Naive thymus-derived CD4-positive, alpha-beta T cell (primary cell): ENCODE measurements at regions not wholly inside any gene's neighbourhood (a gene's known extent, or its start where the extent isn't known, plus 50 kb on each side); places are given as distances from the start of the nearest gene placed in this dataset.

ENCODE experiments used
- ATAC-seq: fragments of 150-1000 bp; cut with Tn5 transposase; 2 replicates; pipeline ENCODE4 v1.10.0; 2021; ENCODE audit warnings: mild to moderate bottlenecking, moderate library complexity
- CTCF ChIA-PET: fragments of 350-600 bp; sonication (Branson Sonifier 250); formaldehyde crosslinking; loops from one replicate; lab custom pipeline; 2021; ENCODE audit warnings: antibody characterized with exemption; lab: Charles Lee
- POLR2A ChIA-PET: fragments of 350-600 bp; sonication (Branson Sonifier 250); formaldehyde crosslinking; loops from one replicate; lab custom pipeline; 2021; ENCODE audit warnings: antibody characterized with exemption, inconsistent platforms; lab: Charles Lee
- DNase-seq, 9 donors: peaks; one replicate each; pipeline versions ENCODE4 v3.0.0 to v3.0.0-alpha.2; 2020 to 2022; ENCODE audit warnings: mixed read lengths in 1 of 9
- H3K27ac ChIP-seq: one replicate; pipeline ENCODE4 v1.7.0; 2013; ENCODE audit warnings: mild to moderate bottlenecking, low read depth, low read length, moderate library complexity
- H3K27me3 ChIP-seq, 2 donors: one replicate each; pipeline ENCODE4 v1.7.0; 2013; ENCODE audit warnings: low read length in 2 of 2, mild to moderate bottlenecking in 2 of 2, moderate library complexity in 2 of 2; ENCODE audit not compliant: control insufficient read depth in 2 of 2, insufficient read depth in 2 of 2
- H3K36me3 ChIP-seq, 3 experiments: 1 replicate in 2 of 3; 2 replicates in 1 of 3; pipeline ENCODE4 v1.7.0; 2013; ENCODE audit warnings: low read length in 3 of 3, mild to moderate bottlenecking in 3 of 3, moderate library complexity in 1 of 3; ENCODE audit not compliant: insufficient read depth in 3 of 3, control insufficient read depth in 2 of 3
- H3K4me1 ChIP-seq, 2 donors: one replicate each; pipeline ENCODE4 v1.7.0; 2013; ENCODE audit warnings: low read length in 2 of 2, mild to moderate bottlenecking in 2 of 2, moderate library complexity in 1 of 2; ENCODE audit not compliant: control insufficient read depth in 2 of 2, insufficient read depth in 2 of 2
- H3K4me3 ChIP-seq: 2 replicates; pipeline ENCODE4 v1.7.0; 2013; ENCODE audit warnings: mild to moderate bottlenecking, low read length
- H3K9me3 ChIP-seq, 3 experiments: 1 replicate in 2 of 3; 2 replicates in 1 of 3; pipeline ENCODE4 v1.7.0; 2013; ENCODE audit warnings: low read length in 3 of 3; ENCODE audit not compliant: control insufficient read depth in 2 of 3
- H3K27ac Mint-ChIP-seq, 9 donors: one replicate each; pipeline ENCODE4 v1.8.0; 2020 to 2022; ENCODE audit warnings: mixed read lengths in 9 of 9, mild to moderate bottlenecking in 8 of 9, moderate library complexity in 5 of 9, inconsistent platforms in 2 of 9
- H3K27me3 Mint-ChIP-seq, 5 donors: one replicate each; pipeline ENCODE4 v1.8.0; 2021 to 2022; ENCODE audit warnings: mixed read lengths in 5 of 5, mild to moderate bottlenecking in 1 of 5
- H3K36me3 Mint-ChIP-seq, 5 donors: one replicate each; pipeline ENCODE4 v1.8.0; 2020 to 2022; ENCODE audit warnings: mixed read lengths in 5 of 5, mild to moderate bottlenecking in 3 of 5, inconsistent platforms in 1 of 5
- H3K4me1 Mint-ChIP-seq, 7 donors: one replicate each; pipeline ENCODE4 v1.8.0; 2020 to 2022; ENCODE audit warnings: mixed read lengths in 7 of 7, mild to moderate bottlenecking in 3 of 7, inconsistent platforms in 1 of 7
- H3K4me3 Mint-ChIP-seq, 10 donors: one replicate each; pipeline ENCODE4 v1.8.0; 2020 to 2022; ENCODE audit warnings: mild to moderate bottlenecking in 10 of 10, mixed read lengths in 10 of 10, moderate library complexity in 6 of 10, inconsistent platforms in 2 of 10
- H3K9me3 Mint-ChIP-seq, 11 donors: one replicate each; pipeline ENCODE4 v1.8.0; 2020 to 2022; ENCODE audit warnings: mixed read lengths in 11 of 11, mild to moderate bottlenecking in 4 of 11, inconsistent platforms in 1 of 11, moderate library complexity in 1 of 11
- intact Hi-C, 2 donors: fragments of 100-400 bp; cut with micrococcal nuclease; formaldehyde crosslinking; loops; one replicate each; pipeline ENCODE4 v1.15.1; 2023

- Mint-ChIP-seq H3K36me3 (no peaks in the 10 kb centered on the region), H3K9me3 (peaks cover 0 to 2% (median 0%) of the 10 kb centered on the region in 11 donors), H3K27ac (no peak overlapping the region), H3K27me3 (peaks cover 2 to 8% (median 7%) of the 10 kb centered on the region in 5 donors), H3K4me1 (peaks cover 0 to 3% (median 0%) of the 10 kb centered on the region in 7 donors), H3K4me3 (no peak overlapping the region)
- Histone ChIP-seq H3K4me1 (no peaks in the 10 kb centered on the region), H3K27me3 (no peaks in the 10 kb centered on the region), H3K36me3 (no peaks in the 10 kb centered on the region), H3K4me3 (no peak overlapping the region), H3K9me3 (no peaks in the 10 kb centered on the region), H3K27ac (no peak overlapping the region)
- DNase-seq (no peak), ATAC-seq (no peak)
- intact Hi-C loops = no loop called here
- POLR2A ChIA-PET = no interaction called here
- CTCF ChIA-PET = no interaction called here
Observed at GRCh38 chr2:236396818-236397350, 132.7 kb upstream of the ASB18 start.

- Mint-ChIP-seq H3K9me3 (peaks cover 0 to 1% (median 0%) of the 10 kb centered on the region in 11 donors), H3K27ac (no peak overlapping the region), H3K36me3 (no peaks in the 10 kb centered on the region), H3K4me1 (peaks cover 0 to 3% (median 0%) of the 10 kb centered on the region in 7 donors), H3K27me3 (peaks cover 0 to 8% (median 7%) of the 10 kb centered on the region in 5 donors), H3K4me3 (no peak overlapping the region)
- ChIA-PET CTCF (no interaction called here), POLR2A (no interaction called here)
- Histone ChIP-seq H3K36me3 (no peaks in the 10 kb centered on the region), H3K9me3 (no peaks in the 10 kb centered on the region), H3K27ac (no peak overlapping the region), H3K4me3 (no peak overlapping the region), H3K27me3 (no peaks in the 10 kb centered on the region), H3K4me1 (no peaks in the 10 kb centered on the region)
- no peak for ATAC-seq
- DNase-seq = no peak
- intact Hi-C loops = no loop called here
Observed at GRCh38 chr2:236397681-236398080, 133.5 kb upstream of the ASB18 start.

- Histone ChIP-seq H3K27me3 (no peaks in the 10 kb centered on the region), H3K4me3 (no peak overlapping the region), H3K9me3 (no peaks in the 10 kb centered on the region), H3K36me3 (no peaks in the 10 kb centered on the region), H3K27ac (no peak overlapping the region), H3K4me1 (no peaks in the 10 kb centered on the region)
- Mint-ChIP-seq H3K36me3 (no peaks in the 10 kb centered on the region), H3K27me3 (peaks cover 0 to 13% (median 0%) of the 10 kb centered on the region in 5 donors), H3K4me1 (peaks cover 0 to 3% (median 0%) of the 10 kb centered on the region in 7 donors), H3K27ac (no peak overlapping the region), H3K9me3 (no peaks in the 10 kb centered on the region), H3K4me3 (no peak overlapping the region)
- intact Hi-C loops = no loop called here
- DNase-seq (no peak), ATAC-seq (no peak)
- ChIA-PET POLR2A (no interaction called here), CTCF (no interaction called here)
Observed at GRCh38 chr2:236399409-236399808, 135.2 kb upstream of the ASB18 start.

- no peak for ATAC-seq
- CTCF ChIA-PET = no interaction called here
- H3K4me1 Mint-ChIP-seq = no peaks in the 10 kb centered on the region
- Histone ChIP-seq H3K36me3 (no peaks in the 10 kb centered on the region), H3K9me3 (no peaks in the 10 kb centered on the region), H3K27ac (no peak overlapping the region), H3K4me3 (no peak overlapping the region), H3K27me3 (no peaks in the 10 kb centered on the region), H3K4me1 (no peaks in the 10 kb centered on the region)
- H3K4me3 Mint-ChIP-seq = no peak overlapping the region
- H3K27ac Mint-ChIP-seq = no peak overlapping the region
- no peaks in the 10 kb centered on the region for H3K36me3 Mint-ChIP-seq
- POLR2A ChIA-PET = no interaction called here
- intact Hi-C loops = no loop called here
- no peak for DNase-seq
- peaks cover 0 to 13% (median 0%) of the 10 kb centered on the region in 5 donors for H3K27me3 Mint-ChIP-seq
- H3K9me3 Mint-ChIP-seq = no peaks in the 10 kb centered on the region
Observed at GRCh38 chr2:236400046-236400574, 135.9 kb upstream of the ASB18 start.

GRCh38 chr2:236400594-236401360, 136.6 kb upstream of the ASB18 start:
- peaks cover 0 to 13% (median 0%) of the 10 kb centered on the region in 5 donors for H3K27me3 Mint-ChIP-seq

GRCh38 chr2:236402033-236402790, 138.0 kb upstream of the ASB18 start:
- Mint-ChIP-seq H3K9me3 (no peaks in the 10 kb centered on the region), H3K4me3 (no peak overlapping the region), H3K27me3 (peaks cover 0 to 13% (median 0%) of the 10 kb centered on the region in 5 donors), H3K36me3 (no peaks in the 10 kb centered on the region), H3K4me1 (no peaks in the 10 kb centered on the region), H3K27ac (no peak overlapping the region)
- ChIA-PET CTCF (no interaction called here), POLR2A (no interaction called here)
- Histone ChIP-seq H3K27me3 (no peaks in the 10 kb centered on the region), H3K36me3 (no peaks in the 10 kb centered on the region), H3K27ac (no peak overlapping the region), H3K4me3 (no peak overlapping the region), H3K9me3 (no peaks in the 10 kb centered on the region), H3K4me1 (no peaks in the 10 kb centered on the region)
- intact Hi-C loops = no loop called here
- DNase-seq (no peak), ATAC-seq (no peak)

More at GRCh38 chr2:236400594-236401360, 136.6 kb upstream of the ASB18 start:
- ATAC-seq = no peak
- intact Hi-C loops = no loop called here
- Mint-ChIP-seq H3K9me3 (no peaks in the 10 kb centered on the region), H3K27ac (no peak overlapping the region), H3K4me3 (no peak overlapping the region), H3K36me3 (no peaks in the 10 kb centered on the region), H3K4me1 (no peaks in the 10 kb centered on the region)
- ChIA-PET CTCF (no interaction called here), POLR2A (no interaction called here)
- H3K27ac ChIP-seq = no peak overlapping the region
- no peaks in the 10 kb centered on the region for H3K9me3 ChIP-seq
- no peaks in the 10 kb centered on the region for H3K4me1 ChIP-seq
- H3K4me3 ChIP-seq = no peak overlapping the region
- no peaks in the 10 kb centered on the region for H3K36me3 ChIP-seq
- DNase-seq = no peak
- H3K27me3 ChIP-seq = no peaks in the 10 kb centered on the region
